ENCODE measurements at regions not wholly inside any gene's neighbourhood (a gene's known extent, or its start where the extent isn't known, plus 50 kb on each side); places are given as distances from the start of the nearest gene placed in this dataset.

GRCh38 chr22:47690586-47690985 lies 928.1 kb downstream of the TBC1D22A start:
- intact Hi-C loops (cut with micrococcal nuclease; ENCODE audit: unreplicated experiment), result no loop called here
- Histone ChIP-seq H3K4me2 (ENCODE audit: low read depth, low read length) (no peak overlapping the region), H2AFZ (ENCODE audit: low read length) (no peak overlapping the region), H3K27ac (ENCODE audit: extremely low read length, insufficient read depth, low read length) (no peak overlapping the region), H3K9ac (ENCODE audit: insufficient read depth, low read depth, low read length) (no peak overlapping the region), H3K27me3 (ENCODE audit: control insufficient read depth in 1 of 2, insufficient read depth in 2 of 2, low read length in 2 of 2) (peaks cover 0 to 4% of the 10 kb centered on the region in 2 experiments; a peak in 2 of 5 replicates), H3K4me1 (ENCODE audit: insufficient read depth, low read length) (no peaks in the 10 kb centered on the region), H3K4me3 (replicated peaks in 1 of 3; ENCODE audit: insufficient read depth in 1 of 3, low read depth in 2 of 3, low read length in 3 of 3) (no peak overlapping the region), H4K20me1 (ENCODE audit: insufficient read depth, low read length) (no peaks in the 10 kb centered on the region), H3K36me3 (replicated peaks in 1 of 2; ENCODE audit: control insufficient read depth in 1 of 2, insufficient read depth in 2 of 2, low read length in 2 of 2) (no peaks in the 10 kb centered on the region), H3K79me2 (ENCODE audit: insufficient read depth, low read length) (no peaks in the 10 kb centered on the region), H3K9me3 (ENCODE audit: low read length) (no peaks in the 10 kb centered on the region)
- FAIRE-seq (no peak), DNase-seq (ENCODE audit: low spot score) (no peak), ATAC-seq (no peak)
- ChIA-PET POLR2A (no interaction called here), CTCF (ENCODE audit: low intra/inter-chr PET ratio, low total read pairs) (no interaction called here)
- no TSS peak for BruUV-seq (replicated peaks)
- no CpG with 5 or more reads among the region's 4 CpGs for WGBS (ENCODE audit: low lambda C conversion rate)
- in situ Hi-C loops (cut with HindIII; ENCODE audit: extremely low pct_ligation_motif_present, low pct_unique_long_range_greater_than_20kb), result no loop called here
- no peak for TF ChIP-seq ZNF441 (CRISPR knock-in tag; IDR thresholded peaks at IDR 0.05; ENCODE audit: borderline replicate concordance)
- TF ChIP-seq ZNF766 (CRISPR knock-in tag; IDR thresholded peaks at IDR 0.05; ENCODE audit: borderline replicate concordance), result no peak
- TF ChIP-seq ZNF773 (CRISPR knock-in tag; IDR thresholded peaks at IDR 0.05; ENCODE audit: borderline replicate concordance), result no peak
- TF ChIP-seq ZNF207 (IDR thresholded peaks at IDR 0.05; ENCODE audit: borderline replicate concordance), result no peak
- TF ChIP-seq SMAD3 (CRISPR knock-in tag; IDR thresholded peaks at IDR 0.05), result no peak

DNA sequence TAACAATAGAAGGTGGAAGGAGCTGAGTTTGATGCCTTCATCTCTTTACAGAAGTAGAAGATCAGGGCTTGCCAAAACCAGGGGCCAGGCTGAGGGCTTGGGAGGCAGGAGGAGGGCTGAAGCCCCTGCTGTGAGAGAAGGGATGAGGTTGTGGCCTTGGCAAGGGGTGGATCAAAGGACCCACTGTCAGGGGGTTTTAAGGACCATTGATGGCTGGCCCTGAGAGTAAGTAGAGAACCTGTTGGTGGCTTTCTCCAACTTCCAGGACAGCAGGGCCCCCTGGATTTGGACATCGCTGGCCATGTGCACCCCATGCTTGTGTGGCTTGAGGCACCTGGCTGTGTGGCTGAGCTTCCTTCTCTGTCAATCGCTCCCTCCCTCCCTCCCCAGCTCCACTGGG lies 927.7 kb downstream of the TBC1D22A start:
- no CpG with 5 or more reads among the region's 2 CpGs for WGBS (ENCODE audit: low lambda C conversion rate)
- no peak for TF ChIP-seq ZFY (CRISPR knock-in tag; IDR thresholded peaks at IDR 0.05)
- TF ChIP-seq ZNF224 (CRISPR knock-in tag; IDR thresholded peaks at IDR 0.05), result no peak
- no peak for TF ChIP-seq LRRFIP1 (CRISPR knock-in tag; conservative IDR thresholded peaks at IDR 0.05)
- no peak for TF ChIP-seq ZHX1 (CRISPR knock-in tag; IDR thresholded peaks at IDR 0.05; ENCODE audit: low read depth)
- no peak for TF ChIP-seq RORA (CRISPR knock-in tag; IDR thresholded peaks at IDR 0.05)
- H4K20me1 ChIP-seq (ENCODE audit: insufficient read depth, low read length), result no peaks in the 10 kb centered on the region
- no peaks in the 10 kb centered on the region for H3K4me1 ChIP-seq (ENCODE audit: insufficient read depth, low read length)
- ChIA-PET CTCF (ENCODE audit: low intra/inter-chr PET ratio, low total read pairs) (no interaction called here), POLR2A (no interaction called here)
- H3K36me3 ChIP-seq (replicated peaks in 1 of 2; ENCODE audit: control insufficient read depth in 1 of 2, insufficient read depth in 2 of 2, low read length in 2 of 2), result no peaks in the 10 kb centered on the region
- FAIRE-seq (no peak), ATAC-seq (no peak), DNase-seq (ENCODE audit: low spot score) (no peak)
- intact Hi-C loops (cut with micrococcal nuclease; ENCODE audit: unreplicated experiment) (no loop called here), in situ Hi-C loops (cut with HindIII; ENCODE audit: extremely low pct_ligation_motif_present, low pct_unique_long_range_greater_than_20kb) (no loop called here)
- no TSS peak for BruUV-seq (replicated peaks)
- H3K9me3 ChIP-seq (ENCODE audit: low read length), result no peaks in the 10 kb centered on the region
- no peak overlapping the region for H3K4me3 ChIP-seq (replicated peaks in 1 of 3; ENCODE audit: insufficient read depth in 1 of 3, low read depth in 2 of 3, low read length in 3 of 3)
- no peak overlapping the region for H3K27ac ChIP-seq (ENCODE audit: extremely low read length, insufficient read depth, low read length)
- no peak overlapping the region for H3K9ac ChIP-seq (ENCODE audit: insufficient read depth, low read depth, low read length)
- no peaks in the 10 kb centered on the region for H3K79me2 ChIP-seq (ENCODE audit: insufficient read depth, low read length)
- no peak overlapping the region for H3K4me2 ChIP-seq (ENCODE audit: low read depth, low read length)
- no peak overlapping the region for H2AFZ ChIP-seq (ENCODE audit: low read length)
- peaks cover 0 to 4% of the 10 kb centered on the region in 2 experiments; a peak in 2 of 5 replicates for H3K27me3 ChIP-seq (ENCODE audit: control insufficient read depth in 1 of 2, insufficient read depth in 2 of 2, low read length in 2 of 2)

Data from HepG2 (cell line).